ENCODE measurements at regions not wholly inside any gene's neighbourhood (a gene's known extent, or its start where the extent isn't known, plus 50 kb on each side); places are given as distances from the start of the nearest gene placed in this dataset.

DNA sequence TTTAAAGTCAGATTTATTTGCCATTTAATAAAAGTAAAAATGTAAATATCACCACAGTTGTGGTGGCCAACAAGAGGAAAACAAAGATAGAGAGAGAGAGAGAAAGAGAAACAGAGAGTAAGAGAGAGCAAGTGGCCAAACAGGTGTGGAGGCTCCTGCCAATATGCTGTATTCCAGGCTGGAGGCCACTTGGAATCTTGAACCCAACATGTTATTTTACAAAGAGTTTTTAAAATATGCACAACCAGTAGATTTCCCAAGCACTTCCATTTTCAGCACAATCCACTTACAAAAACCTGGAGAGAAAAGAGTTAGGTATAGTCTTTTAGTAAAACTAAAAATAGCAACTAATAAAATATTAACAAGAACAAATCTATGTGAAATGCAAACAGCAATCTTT, 1323.1 kb upstream of the CITED2 start:
- TF ChIP-seq, protein P1, sequence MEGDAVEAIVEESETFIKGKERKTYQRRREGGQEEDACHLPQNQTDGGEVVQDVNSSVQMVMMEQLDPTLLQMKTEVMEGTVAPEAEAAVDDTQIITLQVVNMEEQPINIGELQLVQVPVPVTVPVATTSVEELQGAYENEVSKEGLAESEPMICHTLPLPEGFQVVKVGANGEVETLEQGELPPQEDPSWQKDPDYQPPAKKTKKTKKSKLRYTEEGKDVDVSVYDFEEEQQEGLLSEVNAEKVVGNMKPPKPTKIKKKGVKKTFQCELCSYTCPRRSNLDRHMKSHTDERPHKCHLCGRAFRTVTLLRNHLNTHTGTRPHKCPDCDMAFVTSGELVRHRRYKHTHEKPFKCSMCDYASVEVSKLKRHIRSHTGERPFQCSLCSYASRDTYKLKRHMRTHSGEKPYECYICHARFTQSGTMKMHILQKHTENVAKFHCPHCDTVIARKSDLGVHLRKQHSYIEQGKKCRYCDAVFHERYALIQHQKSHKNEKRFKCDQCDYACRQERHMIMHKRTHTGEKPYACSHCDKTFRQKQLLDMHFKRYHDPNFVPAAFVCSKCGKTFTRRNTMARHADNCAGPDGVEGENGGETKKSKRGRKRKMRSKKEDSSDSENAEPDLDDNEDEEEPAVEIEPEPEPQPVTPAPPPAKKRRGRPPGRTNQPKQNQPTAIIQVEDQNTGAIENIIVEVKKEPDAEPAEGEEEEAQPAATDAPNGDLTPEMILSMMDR (conservative IDR thresholded peaks at IDR 0.05; ENCODE audit: low read depth, low read length): no peak
- TF ChIP-seq EZH2 (IDR thresholded peaks at IDR 0.05; ENCODE audit: borderline replicate concordance, low read depth, low read length, poor library complexity, severe bottlenecking): no peak

Data from A673 (cell line).